HAP-1 (cell line): ENCODE measurements at regions not wholly inside any gene's neighbourhood (a gene's known extent, or its start where the extent isn't known, plus 50 kb on each side); places are given as distances from the start of the nearest gene placed in this dataset.

Source experiments
- DNase-seq, 2 experiments: peaks; one replicate each; pipeline ENCODE4 v3.0.0-alpha.2; 2016 to 2020; ENCODE audit warnings: low spot score in 2 of 2
- H3K27me3 ChIP-seq: fragments of 250-450 bp; sonication (Bioruptor Pico); 2 replicates; pipeline ENCODE4 v1.5.1; 2020; ENCODE audit warnings: low read depth, mild to moderate bottlenecking, moderate library complexity
- H3K36me3 ChIP-seq: fragments of 250-450 bp; sonication (Bioruptor Pico); replicated peaks from 2 replicates; pipeline ENCODE4 v1.5.1; 2020; ENCODE audit warnings: mild to moderate bottlenecking
- H3K4me1 ChIP-seq: fragments of 250-450 bp; sonication (Bioruptor Pico); 2 replicates; pipeline ENCODE4 v1.5.1; 2020; ENCODE audit warnings: mild to moderate bottlenecking
- H3K4me3 ChIP-seq: fragments of 250-450 bp; sonication (Bioruptor Pico); 2 replicates; pipeline ENCODE4 v1.5.1; 2020; ENCODE audit warnings: mild to moderate bottlenecking, moderate library complexity
- H3K9me3 ChIP-seq: fragments of 250-450 bp; sonication (Bioruptor Pico); 2 replicates; pipeline ENCODE4 v1.5.1; 2020; ENCODE audit warnings: mild to moderate bottlenecking, moderate library complexity
- in situ Hi-C: fragments of 300-500 bp; cut with MboI; formaldehyde crosslinking; loops from 3 replicates; pipeline ENCODE4 v1.14.3; 2020; ENCODE audit warnings: low sequenced_read_pairs, inconsistent platforms, mixed read lengths

DNA sequence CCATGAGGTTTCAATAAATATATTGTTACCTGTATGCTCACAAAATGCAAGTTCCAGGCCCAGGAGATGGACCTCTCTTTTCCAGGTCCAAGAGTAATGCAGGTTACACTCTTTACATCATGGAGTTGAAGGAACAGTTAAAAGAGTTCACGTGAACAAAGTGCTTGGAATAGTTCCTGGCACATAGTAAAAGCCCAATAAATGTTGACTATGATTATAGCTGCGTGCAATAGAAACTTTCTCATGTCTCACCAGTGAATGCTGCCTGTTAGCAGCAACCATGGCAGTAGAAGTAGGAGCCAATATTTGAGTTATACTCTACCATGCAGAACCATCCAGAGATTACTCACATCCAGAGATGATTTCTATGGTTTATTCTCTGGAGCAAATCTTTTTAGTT, 707.5 kb downstream of the DHX35 start:
- Histone ChIP-seq H3K36me3 (no peaks in the 10 kb centered on the region), H3K27me3 (no peaks in the 10 kb centered on the region), H3K9me3 (no peaks in the 10 kb centered on the region), H3K4me3 (no peak overlapping the region), H3K4me1 (no peaks in the 10 kb centered on the region)
- in situ Hi-C loops = no loop called here
- no peak for DNase-seq

DNA sequence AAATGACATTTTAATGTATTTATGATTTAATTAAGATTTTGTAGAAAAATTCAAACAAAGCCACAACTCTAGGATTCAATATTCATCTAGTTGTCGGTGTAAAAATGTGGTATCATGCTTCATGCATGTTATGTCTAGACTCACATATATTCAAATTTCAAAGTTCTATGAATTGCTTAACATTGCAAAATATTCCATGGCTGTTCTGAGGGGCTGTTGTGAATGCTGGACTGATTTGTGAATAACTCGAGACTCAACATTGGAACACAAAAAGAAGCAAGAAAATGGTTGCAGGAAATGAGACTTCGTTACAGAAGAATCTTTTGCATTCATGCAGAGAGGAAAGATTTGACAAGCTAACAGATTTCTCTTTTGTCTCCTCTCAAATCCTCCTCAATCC, 705.9 kb downstream of the DHX35 start:
- DNase-seq = no peak
- in situ Hi-C loops = no loop called here
- Histone ChIP-seq H3K27me3 (no peaks in the 10 kb centered on the region), H3K36me3 (no peaks in the 10 kb centered on the region), H3K4me1 (no peaks in the 10 kb centered on the region), H3K9me3 (no peaks in the 10 kb centered on the region), H3K4me3 (no peak overlapping the region)

DNA sequence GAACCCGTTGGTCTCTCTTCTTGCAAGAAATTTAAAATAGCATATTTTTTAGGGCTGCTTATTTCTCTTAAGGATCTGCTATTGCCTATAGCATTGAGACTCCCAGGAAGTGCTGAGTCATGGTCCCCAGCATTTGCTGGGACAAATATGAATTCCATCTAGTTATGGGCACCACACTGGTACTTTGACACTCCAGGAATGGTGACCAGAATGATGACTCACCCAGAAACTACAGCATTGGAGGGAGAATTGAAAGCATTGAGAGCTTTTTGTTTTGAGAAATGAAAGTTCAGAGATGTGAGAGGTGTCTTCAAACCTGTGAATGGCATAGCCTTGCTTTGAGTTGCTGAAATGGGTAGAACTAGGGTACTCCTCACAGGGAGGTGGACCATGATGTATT, 699.7 kb downstream of the DHX35 start:
- H3K4me3 ChIP-seq = no peak overlapping the region
- DNase-seq = no peak
- H3K36me3 ChIP-seq = no peaks in the 10 kb centered on the region
- H3K4me1 ChIP-seq = no peaks in the 10 kb centered on the region
- in situ Hi-C loops = no loop called here
- no peaks in the 10 kb centered on the region for H3K9me3 ChIP-seq
- H3K27me3 ChIP-seq = no peaks in the 10 kb centered on the region

DNA sequence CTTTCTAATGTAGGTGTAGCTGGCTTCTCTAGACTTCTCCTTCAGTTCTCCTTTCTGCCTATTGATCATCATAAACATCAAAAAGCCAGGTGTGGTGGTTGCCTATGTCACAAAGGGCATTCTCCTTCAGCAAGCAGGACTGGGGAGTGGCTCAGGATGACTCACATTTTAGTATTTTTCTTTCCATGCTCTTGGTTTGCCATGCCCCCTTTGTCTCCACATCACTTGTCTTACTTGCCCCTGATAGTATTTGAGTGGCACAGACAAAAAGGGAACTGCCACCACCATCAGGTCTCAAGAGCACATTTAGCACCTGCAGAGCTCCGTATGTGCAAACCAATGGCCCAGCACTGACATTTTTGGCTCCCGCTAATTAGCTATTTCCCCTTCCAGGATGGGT, 698.8 kb downstream of the DHX35 start:
- no peaks in the 10 kb centered on the region for H3K4me1 ChIP-seq
- no peak for DNase-seq
- no peaks in the 10 kb centered on the region for H3K36me3 ChIP-seq
- no peak overlapping the region for H3K4me3 ChIP-seq
- no peaks in the 10 kb centered on the region for H3K9me3 ChIP-seq
- in situ Hi-C loops = no loop called here
- no peaks in the 10 kb centered on the region for H3K27me3 ChIP-seq

DNA sequence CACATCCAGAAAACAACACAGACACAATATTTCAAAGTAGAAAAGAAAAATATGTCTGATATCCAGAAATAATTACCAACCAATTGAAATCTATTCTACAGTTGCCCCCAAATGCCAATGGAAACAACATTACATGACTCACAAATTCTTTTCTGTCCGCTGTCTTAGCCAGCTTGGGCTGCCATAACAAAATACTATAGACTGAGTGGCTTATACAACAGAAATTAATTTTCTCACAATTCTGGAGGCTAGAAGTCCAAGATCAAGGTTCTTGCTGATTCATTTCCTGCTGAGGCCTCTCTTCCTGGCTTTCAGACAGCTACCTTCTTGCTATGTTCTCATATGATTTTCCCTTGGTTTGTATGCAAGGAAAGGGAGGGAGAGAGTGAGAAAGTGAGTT, 698.1 kb downstream of the DHX35 start:
- Histone ChIP-seq H3K36me3 (no peaks in the 10 kb centered on the region), H3K4me1 (no peaks in the 10 kb centered on the region), H3K4me3 (no peak overlapping the region), H3K9me3 (no peaks in the 10 kb centered on the region), H3K27me3 (no peaks in the 10 kb centered on the region)
- DNase-seq = no peak
- in situ Hi-C loops = no loop called here

DNA sequence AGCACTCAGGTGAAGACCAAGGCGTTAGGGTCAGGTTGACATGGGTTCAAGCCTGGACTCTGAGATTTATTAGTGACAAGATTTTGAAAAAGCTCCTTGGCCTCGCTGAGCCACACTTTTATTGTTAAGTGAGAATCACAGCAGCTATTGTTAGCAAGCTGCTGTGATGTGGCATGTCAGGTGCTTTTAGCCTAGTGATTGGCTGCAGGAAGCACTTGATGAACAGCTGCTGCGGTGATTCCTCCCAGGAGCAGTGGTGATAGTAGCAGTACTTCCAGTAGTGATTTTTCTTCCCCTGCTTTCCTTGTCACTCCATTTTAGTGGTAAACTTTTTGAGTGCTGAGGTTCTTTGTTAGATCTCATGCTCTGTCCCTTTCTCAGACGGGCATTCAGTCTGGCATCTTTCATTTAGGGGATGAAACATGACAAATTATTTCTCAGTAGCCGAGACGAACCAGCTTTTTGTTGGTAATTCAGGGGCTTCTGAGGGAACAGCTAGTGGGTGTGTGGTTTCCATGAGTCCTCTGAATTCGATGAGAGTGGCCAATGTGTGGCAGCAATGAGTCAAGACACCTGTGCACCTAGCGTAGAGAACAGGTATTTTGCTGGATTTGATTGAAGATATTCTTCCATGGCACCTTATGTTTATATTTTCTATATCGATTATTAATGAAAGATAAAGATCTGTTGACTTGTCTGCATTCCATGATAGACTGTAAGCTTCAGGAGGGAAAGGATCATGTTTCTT, 696.7 kb downstream of the DHX35 start:
- Histone ChIP-seq H3K27me3 (no peaks in the 10 kb centered on the region), H3K4me1 (no peaks in the 10 kb centered on the region), H3K4me3 (no peak overlapping the region), H3K36me3 (no peaks in the 10 kb centered on the region), H3K9me3 (no peaks in the 10 kb centered on the region)
- no peak for DNase-seq
- in situ Hi-C loops = no loop called here

DNA sequence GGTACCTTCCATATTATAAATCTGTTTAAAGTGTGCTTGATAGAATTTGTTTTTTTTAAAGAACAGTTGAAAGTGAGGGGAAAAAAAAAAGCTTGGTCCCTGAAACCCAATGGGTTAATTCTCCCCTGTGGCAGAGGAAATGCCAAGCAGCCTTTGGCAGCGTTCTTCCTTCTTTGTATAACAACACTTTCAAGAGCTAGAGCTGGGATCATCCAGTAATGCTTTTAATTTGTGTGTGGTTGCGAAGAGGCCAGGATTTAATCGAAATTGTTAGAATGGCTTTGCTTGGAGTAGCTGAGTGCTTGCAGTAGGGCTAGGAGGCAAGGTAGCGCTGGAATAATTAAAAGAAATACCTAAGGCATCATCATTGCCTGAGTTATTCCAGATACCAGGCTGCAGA, 692.0 kb downstream of the DHX35 start:
- Histone ChIP-seq H3K27me3 (no peaks in the 10 kb centered on the region), H3K36me3 (no peaks in the 10 kb centered on the region), H3K4me3 (no peak overlapping the region), H3K4me1 (no peaks in the 10 kb centered on the region), H3K9me3 (no peaks in the 10 kb centered on the region)
- in situ Hi-C loops = no loop called here
- no peak for DNase-seq

DNA sequence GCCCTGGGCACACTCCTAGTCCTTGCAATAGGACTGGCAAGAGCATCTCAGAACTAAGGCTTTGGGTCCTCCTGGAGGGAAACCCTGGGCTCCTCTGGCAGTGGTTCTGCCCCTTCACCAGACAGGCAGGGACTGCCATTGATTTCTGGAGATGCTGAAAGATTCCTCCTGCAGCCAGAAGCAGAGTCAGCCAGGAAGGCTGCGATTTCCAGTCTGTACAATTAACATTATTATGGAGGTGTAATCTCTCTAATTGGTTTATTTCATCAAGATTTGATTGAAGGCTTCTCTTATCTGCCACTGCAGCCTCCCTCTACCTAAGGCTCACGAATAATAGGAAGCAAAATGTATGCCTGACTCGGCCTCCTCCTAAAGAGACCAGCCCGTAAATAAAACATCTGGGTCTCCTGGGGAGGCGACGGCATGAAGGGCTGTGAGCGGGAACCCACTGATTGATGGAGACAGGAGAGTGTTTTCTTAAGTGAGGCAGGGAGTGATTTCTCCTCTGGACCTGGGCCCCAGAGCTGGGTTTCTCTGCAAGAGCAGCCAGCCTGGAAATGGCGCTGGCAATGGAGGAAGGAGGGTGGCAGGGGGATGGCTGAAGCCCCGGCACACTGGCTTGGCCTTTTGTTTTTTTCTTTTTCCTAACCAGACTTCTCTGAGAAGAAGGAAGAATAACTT, 689.6 kb downstream of the DHX35 start:
- no peaks in the 10 kb centered on the region for H3K27me3 ChIP-seq
- H3K9me3 ChIP-seq = no peaks in the 10 kb centered on the region
- no peak overlapping the region for H3K4me3 ChIP-seq
- DNase-seq = no peak
- no peaks in the 10 kb centered on the region for H3K36me3 ChIP-seq
- H3K4me1 ChIP-seq = no peaks in the 10 kb centered on the region
- in situ Hi-C loops = no loop called here

DNA sequence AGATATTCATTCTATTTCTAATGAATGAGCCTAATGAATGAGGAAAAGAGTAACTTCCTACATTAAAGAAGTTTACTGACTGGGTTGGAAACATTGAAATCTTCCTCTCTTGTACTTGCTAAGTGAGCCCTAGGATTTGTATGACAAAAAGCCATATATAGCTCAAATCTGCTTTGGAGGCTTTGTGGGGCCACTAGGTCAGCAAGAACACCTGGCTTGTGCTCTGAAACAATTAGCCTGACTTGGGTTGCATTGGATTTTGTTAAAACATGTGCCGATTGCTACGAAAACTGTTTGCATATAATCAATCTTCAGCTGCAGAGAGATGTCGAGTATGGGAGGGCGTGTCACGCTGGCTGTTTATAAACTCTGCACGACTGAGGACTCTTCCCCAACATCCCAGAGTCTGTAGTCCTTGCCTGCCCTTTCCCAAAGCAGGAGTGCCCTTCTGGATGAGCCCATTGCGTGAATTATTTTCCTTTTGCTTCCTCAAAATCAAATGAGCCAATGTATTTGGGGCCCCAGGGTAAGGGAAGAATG, 684.8 kb downstream of the DHX35 start:
- H3K27me3 ChIP-seq = no peaks in the 10 kb centered on the region
- no peak overlapping the region for H3K4me3 ChIP-seq
- H3K4me1 ChIP-seq = no peaks in the 10 kb centered on the region
- DNase-seq = no peak
- no peaks in the 10 kb centered on the region for H3K36me3 ChIP-seq
- in situ Hi-C loops = no loop called here
- H3K9me3 ChIP-seq = no peaks in the 10 kb centered on the region

DNA sequence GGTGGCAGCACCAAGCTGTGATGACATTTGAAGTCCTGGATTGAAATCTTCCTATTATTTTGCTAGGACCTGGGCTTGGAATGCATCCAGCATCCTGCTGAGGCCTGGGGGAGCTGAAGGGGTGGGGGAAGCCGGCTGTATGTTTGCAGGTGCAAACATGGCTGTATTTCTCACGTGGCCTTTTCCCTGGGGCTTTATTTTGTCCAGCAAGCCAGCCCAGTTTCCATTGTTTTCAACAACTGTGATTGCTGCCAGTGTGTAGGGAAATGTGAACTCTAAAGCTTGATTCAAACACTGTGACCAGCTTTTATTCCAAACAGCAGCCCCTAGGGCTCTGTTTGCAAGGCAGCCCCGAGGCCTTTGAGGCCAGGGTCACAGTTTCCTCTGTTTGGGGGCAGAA, 683.0 kb downstream of the DHX35 start:
- no peak for DNase-seq
- Histone ChIP-seq H3K4me1 (no peaks in the 10 kb centered on the region), H3K36me3 (no peaks in the 10 kb centered on the region), H3K9me3 (no peaks in the 10 kb centered on the region), H3K4me3 (no peak overlapping the region), H3K27me3 (no peaks in the 10 kb centered on the region)
- in situ Hi-C loops = no loop called here

DNA sequence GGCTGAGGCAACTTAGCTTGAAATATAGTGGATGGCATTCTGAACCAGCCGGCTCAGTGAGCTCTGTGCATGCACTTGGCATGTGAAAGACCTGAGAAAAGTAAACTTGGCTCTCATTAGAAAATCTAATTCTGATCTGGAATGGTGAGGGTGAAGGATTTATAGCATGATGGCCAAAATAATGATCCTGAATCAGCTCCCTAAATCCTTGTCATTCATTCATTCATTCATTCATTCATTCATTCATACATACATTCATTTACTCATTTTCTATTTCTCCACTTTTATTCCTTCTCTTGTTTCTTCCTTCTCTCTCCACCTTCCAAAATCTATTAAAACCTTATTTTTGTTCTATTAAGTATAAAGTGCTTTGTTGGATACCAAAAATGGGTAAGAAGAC, 681.1 kb downstream of the DHX35 start:
- in situ Hi-C loops = no loop called here

DNA sequence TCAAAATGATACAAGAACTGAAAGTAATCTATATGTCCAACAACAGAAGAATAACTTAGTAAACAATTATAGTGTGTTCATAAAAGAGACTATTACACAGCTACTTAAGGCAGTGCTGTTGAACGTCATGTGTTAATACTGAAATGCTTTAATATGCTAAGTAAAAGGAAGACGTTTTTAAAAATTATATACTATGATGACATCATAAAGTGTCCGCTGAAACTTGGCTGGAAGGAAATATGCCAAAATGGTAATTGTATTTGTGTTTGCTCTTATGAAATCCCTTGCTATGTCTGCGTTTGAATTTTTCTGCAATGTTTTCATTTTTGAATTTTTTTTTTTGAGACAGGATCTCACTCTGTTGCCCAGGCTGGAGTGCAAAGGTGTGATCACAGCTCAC, 679.3 kb downstream of the DHX35 start:
- Histone ChIP-seq H3K27me3 (no peaks in the 10 kb centered on the region), H3K4me3 (no peak overlapping the region), H3K36me3 (no peaks in the 10 kb centered on the region), H3K9me3 (no peaks in the 10 kb centered on the region), H3K4me1 (no peaks in the 10 kb centered on the region)
- in situ Hi-C loops = no loop called here
- DNase-seq = no peak

More for the DNA sequence above, 681.1 kb downstream of the DHX35 start:
- no peak for DNase-seq
- H3K4me3 ChIP-seq = no peak overlapping the region
- H3K27me3 ChIP-seq = no peaks in the 10 kb centered on the region
- no peaks in the 10 kb centered on the region for H3K4me1 ChIP-seq
- no peaks in the 10 kb centered on the region for H3K9me3 ChIP-seq
- H3K36me3 ChIP-seq = no peaks in the 10 kb centered on the region

DNA sequence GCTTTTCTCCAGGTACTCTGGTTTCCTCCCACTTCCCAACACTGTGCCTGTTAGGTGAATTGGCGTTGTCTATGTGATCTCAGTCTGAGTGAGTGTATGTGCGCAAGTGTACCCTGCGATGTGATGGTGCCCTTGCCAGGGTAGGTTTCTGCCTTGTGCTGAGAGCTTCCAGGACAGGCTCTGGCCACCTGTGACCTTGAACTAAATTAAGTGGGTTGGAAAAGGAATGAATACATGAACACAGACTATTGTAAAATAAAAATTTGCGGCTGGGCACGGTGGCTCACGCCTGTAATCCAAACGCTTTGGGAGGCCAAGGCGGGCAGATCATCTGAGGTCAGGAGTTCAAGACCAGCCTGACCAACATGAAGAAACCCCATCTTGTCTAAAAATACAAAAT, 678.0 kb downstream of the DHX35 start:
- in situ Hi-C loops = no loop called here
- Histone ChIP-seq H3K27me3 (no peaks in the 10 kb centered on the region), H3K4me1 (no peaks in the 10 kb centered on the region), H3K36me3 (no peaks in the 10 kb centered on the region), H3K4me3 (no peak overlapping the region), H3K9me3 (no peaks in the 10 kb centered on the region)
- DNase-seq = no peak

DNA sequence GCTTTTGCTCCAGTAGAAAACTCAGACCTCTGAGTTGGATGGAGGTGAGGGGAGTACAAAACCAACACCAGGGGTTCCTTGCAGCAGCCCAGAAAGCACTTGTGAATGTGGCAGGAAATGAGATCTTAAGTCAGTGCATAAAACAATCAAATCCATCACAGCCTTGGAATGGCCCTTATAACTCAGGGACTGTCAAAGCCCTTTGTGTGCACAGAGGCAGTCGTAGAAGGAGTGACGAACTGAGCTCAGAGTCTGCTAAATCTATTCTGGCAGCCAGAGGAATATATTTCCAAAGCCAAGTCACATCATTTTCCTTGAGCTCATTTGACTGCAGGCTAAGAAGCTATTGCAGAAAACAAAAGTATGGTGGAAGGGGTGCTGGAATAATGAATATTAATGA, 676.6 kb downstream of the DHX35 start:
- in situ Hi-C loops = no loop called here
- no peak overlapping the region for H3K4me3 ChIP-seq
- no peak for DNase-seq

More for the DNA sequence above, 676.6 kb downstream of the DHX35 start:
- Histone ChIP-seq H3K36me3 (no peaks in the 10 kb centered on the region), H3K27me3 (no peaks in the 10 kb centered on the region), H3K9me3 (no peaks in the 10 kb centered on the region), H3K4me1 (no peaks in the 10 kb centered on the region)
